HG02870 (cell line): ENCODE measurements at regions not wholly inside any gene's neighbourhood (a gene's known extent, or its start where the extent isn't known, plus 50 kb on each side); places are given as distances from the start of the nearest gene placed in this dataset.

Experiments
- ATAC-seq: cut with Tn5 transposase; IDR thresholded peaks from one replicate; pipeline ENCODE4 v1.9.1; 2021; ENCODE audit warnings: mild to moderate bottlenecking, moderate library complexity; ENCODE audit not compliant: unreplicated experiment

DNA sequence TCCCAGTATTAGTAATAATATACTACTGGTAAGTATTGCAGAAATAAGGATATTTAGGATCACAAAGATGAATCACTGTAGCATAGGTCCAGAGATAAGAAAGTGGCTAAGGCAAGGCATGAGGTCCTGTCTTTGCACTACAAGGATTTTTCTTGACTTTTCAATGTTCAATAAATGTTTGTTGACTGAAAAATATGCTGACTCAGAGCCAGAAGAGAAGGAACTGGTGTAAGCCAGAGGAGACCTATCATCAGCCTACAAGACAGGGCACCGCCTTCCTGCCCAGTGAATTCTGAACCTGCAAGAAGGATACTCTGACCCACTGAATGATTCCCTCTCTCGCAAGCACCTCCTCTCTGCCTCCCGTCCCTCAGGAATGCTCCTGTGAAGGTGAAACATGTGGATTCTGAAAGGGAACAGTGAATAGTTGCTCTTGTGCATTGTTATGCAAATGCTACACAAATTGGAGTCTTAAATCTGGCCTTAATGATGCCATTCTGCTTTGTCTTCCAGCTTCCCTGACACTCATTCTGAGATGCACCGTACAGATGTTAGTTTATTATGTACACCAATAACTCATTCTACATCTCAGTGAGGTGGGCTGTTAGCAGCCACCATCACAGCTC lies 540.0 kb downstream of the OMA1 start:
- no peak for ATAC-seq

DNA sequence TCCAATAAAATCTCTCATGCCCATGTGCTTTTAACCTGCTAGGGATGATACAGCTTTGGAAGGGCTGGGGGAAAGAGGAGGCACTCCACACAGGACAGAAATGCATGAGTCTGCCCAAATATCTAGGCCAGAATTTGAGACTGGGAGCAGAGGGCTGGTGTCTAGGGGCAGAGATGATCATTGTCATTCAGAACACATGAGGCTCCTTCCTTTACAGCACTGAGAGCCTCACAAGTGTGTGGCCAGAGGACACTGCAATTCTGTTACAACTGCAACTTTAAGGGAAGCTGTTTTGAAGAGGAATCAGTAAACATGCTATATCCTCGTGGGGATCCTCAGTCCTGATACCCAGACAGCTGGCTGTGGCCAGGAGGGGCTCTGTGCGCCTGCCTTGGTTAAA lies 541.3 kb downstream of the OMA1 start:
- ATAC-seq, result no peak

DNA sequence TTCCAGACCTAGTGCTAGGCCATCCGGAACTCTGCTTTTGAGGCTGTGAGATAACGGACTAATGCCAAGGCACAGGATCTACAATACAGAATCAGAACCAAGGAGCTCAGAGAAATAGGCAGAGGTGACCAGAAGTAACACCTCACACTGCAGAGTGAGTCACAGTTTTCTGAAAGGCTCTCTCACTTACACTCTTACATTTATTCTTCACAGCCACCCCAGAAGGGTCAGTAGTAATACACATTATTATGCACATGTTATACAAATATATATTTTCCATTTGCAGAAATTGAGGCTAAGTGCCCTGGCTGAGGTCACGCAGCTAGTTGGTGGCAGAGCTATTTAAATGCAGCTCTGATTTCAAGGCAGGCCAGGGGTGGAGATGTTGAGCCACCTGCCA lies 542.5 kb downstream of the OMA1 start:
- ATAC-seq, result no peak

DNA sequence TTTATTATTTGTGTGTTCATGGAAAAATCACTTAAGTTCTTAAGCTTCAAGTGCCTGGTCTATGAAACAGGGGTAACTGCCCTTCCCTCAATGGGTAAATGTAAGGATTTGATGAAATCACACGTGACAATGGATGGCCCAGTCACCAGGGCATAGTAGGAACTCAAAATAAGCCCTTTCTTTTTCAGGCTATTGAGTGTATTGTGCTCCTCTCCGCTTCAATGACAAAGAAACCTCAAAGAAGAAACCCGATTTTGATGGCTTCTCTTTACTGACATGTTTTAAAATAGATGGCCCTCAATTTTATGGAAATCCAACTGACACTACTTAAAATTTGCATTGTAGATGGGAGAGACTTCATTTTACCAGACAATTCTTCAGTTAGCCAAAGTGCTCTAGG lies 543.5 kb downstream of the OMA1 start:
- no peak for ATAC-seq

DNA sequence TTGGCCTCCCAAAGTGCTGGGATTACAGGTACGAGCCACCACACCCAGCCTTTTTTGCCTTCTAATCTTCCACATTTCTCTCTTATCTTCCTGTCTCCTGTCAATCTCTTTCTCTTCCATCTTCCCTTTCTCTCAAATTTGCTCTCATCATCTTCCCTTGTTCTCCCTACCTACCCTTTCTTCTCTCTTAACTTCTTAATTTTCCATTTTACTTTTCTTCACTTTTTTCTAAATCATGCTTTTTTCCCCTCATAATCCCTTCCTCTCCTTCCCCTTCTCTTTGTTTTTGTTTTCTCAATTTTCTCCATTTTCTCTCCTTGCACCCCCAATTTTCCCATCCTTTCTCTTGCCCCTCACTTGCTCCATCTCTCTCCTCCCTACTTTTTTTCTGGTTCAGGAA lies 545.7 kb downstream of the OMA1 start:
- no peak for ATAC-seq

DNA sequence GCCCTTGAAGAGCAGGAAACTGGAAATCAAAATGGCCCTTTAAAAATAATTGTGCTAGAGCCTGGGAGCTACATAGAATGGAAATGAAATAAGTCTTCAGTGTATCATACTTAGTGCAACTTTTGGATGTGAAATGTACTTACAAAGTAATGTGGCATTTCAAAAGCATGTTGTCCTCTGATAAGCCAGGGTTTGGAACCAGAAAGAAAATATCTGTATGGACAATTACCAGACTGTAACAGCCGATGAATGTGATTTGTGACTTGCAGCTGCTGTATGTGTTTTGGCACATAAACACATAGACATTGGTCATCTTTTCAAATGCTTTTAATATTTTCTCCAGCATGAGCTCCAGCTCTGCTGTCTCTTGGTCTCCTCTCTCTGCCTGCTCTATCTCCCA lies 546.4 kb downstream of the OMA1 start:
- no peak for ATAC-seq

DNA sequence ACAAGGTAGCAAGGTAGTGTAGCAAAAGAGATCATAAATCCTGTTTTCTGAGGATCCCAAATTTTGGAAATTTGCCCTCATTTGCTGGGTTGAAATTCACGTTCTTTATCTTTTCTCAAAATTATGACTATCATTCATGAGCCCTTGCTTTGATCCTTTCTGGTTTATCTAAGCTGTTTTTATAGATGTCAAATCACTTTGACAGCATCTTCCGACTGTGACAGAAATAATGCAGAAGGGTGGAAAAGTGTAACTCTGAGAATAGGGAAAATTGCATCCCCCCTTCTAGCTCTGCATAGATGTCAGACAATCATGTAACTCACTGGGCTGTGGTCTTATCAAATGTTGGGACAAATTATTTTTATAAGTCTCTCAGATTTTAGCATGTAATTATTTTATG lies 550.1 kb downstream of the OMA1 start:
- ATAC-seq, result no peak

DNA sequence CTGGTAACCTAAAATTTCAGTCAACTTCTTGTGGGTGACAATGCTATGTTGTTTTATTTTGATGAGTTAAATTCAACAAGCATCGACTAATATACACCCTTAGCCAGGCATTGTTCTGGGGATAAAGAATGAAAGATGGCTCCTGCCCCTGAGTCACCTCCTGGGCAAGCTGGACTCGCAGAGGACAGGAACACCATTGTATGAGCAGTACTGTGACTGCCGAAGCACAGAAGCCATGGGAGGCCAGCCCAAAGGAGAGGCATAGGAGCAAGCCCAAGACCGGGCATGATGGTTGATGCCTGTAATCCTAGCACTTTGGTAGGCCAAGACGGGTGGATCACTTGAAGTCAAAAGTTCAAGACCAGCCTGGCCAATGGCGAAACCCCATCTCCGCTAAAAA lies 555.2 kb downstream of the OMA1 start:
- no peak for ATAC-seq

DNA sequence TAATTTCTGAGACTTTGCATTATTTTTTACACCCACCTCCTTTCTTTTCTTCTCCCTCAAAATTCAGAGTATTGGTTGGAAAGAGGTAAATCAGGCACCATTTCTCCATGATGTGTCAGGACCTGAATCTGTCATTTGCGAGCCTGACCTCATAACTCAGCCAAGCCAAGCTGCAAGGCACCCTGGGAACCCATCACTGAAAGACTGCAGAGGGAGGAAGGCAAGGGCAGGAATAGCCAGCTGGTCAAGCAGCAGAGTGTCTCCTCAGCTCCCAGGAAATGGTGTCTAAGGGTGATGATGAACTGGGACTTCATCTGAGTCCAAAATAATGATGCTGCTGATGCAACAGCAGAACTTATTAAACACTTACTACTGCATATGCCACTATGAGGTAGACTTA lies 556.6 kb downstream of the OMA1 start:
- ATAC-seq, result no peak

DNA sequence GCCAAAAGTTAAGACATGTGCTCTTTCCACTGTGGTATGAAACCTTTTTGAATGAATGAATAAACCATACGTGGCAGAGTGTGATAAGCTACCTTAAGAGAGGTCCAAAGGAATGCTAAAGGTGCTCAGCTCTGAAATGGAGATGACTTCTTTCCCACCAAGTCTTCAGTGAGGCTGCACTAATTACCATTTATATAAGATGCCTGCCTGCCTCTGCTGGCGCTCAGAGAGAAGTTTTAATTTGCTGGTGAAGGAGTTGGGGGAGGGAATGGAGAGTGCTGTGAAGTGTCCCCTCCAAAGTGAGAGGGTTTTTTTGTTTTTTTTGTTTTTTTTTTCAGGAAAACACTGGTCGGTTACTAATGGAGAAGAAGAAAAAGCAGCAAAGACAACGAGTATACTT lies 559.0 kb downstream of the OMA1 start:
- ATAC-seq, result no peak

DNA sequence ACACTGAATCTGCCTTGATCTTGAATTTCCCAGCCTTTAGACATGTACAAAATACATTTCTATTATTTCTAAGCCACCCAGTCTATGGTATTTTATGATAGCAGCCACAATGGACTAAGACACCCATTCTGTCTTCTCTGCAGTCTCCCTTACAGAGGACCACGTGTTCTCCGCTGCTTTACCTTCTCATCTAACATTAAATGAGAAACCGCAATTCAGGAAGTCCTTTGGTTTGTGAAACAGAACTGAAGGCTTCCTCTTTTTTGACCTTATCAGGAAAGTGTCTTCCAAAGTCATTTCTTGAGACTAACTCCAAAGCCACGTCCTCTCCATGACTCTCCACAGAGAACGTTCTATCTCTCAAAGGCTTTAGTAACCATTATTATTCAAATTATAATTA lies 560.1 kb downstream of the OMA1 start:
- peak; percentile 92 for ATAC-seq

DNA sequence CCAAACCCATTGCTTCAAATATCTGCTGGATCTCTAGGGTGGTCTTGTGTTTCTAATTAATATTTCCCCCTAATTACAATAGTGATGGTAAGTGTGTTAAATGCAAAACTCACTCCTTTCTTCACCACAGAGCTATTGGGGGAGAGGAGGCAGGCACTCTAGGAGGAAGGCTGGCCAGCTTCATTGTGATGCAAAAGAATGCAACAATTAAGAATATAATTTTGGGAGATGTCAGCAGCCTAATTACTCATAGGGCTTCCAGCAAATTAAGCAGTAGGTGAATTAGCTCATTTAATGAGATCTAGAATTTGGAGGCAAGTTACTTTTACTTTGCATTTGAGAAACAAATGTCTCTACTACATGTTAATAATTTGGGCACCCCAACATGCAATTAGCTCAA lies 560.4 kb upstream of the DAB1 start:
- no peak for ATAC-seq

DNA sequence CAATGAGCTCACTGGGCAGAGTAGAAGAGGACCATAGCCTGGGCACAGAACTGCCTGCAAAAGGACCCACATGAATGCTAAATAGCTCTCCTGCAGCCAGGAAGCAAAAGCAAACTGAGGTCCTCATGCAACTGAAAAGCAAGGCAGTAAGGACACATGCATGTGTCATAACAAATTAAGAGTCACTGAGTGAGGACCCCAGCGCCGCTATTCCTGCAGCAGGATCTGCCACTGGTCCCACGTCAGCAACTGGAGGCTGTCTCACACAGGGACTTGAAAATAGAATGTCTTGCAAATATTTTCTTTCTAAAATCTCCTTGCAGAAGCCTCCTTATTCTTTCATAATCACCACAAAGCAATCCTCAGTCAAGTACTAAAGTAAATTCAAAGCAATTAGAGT lies 559.6 kb upstream of the DAB1 start:
- no peak for ATAC-seq

DNA sequence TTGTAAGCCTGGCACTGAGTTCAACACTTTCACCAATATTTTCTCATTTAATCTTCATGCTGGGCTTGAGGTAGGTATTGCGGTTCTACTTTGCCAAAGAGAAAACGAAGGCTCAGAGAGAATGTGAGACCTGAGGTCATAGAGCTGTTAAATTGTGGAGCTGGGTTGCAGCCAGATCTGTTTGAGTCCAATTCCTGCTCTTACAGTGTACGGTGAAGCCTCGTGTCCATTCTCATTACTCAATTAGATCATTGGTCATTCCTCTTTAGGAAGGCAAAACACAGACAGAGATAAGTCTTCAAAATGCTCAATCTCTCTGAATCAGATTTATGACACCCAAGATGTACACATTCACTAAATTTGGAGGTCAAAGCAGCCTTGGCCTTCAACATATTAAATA lies 559.0 kb upstream of the DAB1 start:
- no peak for ATAC-seq

DNA sequence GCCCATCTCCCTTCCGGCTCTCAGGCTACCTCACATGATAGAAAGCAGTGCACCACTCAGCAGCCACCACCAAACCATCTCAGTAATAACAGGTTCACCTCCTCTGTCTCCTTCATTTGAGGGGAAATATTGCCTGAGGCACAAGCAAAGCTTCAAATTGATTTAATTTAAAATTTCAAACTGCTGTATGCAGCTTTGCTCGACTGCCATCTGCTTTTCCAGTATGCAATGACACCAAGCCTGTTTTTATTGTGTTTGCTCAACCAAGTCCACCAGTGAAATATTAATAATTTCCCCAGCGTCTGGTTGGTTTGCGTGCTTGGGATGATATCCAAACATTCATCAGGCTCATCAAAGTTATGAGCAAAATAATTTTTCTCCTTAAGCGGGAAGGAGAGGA lies 552.4 kb upstream of the DAB1 start:
- ATAC-seq, result no peak

DNA sequence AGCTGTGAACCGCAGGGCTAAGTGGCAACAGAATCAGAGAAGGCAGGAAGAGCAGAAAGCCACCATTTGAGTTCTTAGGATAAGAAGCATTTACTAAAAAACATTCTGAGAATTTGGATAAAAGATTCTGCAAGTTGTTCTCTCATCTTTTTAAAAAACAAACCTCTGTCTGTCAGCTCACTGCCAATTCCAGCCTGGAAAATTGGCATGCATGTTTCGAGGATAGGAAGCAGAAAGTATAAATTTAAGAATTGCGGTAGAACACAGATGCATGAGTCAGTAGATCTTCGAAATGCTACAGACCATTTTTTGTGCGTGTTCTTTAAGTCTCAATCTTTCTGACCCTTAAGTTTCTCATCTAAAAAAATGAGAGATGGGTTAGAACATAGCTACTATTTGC lies 544.5 kb upstream of the DAB1 start:
- ATAC-seq, result no peak

DNA sequence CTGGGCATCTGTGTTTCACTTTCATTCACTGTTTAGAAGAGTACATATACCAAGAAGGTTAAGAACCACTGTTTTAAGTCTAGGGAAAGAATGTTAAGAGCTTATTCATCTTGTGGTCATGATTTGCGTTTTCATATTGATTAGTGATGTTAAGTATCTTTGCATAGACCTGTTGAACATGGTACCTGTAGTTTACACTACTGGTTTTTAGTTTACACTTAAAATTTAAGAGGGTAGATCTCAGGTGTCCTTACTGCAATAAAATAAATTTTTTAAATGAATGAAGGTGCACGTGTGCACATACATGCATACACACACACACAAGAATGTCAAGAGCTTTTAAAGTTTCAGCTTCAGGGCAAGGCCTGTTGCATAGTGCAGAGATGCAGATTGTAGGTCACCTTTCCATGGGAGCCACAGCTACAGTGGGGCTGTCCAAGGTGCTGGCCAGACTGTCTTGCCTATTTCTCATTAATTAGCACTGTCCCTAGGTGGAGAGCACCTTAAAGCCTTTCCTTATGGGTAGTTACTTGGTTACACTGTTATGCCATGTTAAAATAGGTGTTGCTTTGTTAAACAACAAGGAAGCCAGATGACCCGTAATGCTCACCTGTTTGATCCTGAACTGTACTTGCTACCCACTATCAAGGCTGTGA lies 543.0 kb upstream of the DAB1 start:
- no peak for ATAC-seq

DNA sequence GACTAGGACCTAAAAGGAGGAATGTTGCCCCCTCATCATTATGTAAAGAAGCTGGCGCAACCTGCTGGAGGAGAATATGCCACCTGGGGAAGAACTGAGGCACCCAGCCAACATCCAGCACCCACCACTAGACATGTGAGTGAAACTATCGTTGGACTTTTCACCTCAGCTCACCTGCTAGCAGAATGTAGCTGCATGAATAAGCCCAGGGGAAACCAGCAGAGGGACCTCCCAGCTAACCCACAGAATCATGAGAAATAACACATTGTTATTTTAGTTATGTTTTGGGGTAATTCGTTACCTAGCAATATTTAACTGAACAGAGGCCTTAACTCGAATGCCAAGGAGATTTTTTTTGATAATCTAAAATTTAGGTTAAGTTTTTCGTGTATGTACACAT lies 542.5 kb upstream of the DAB1 start:
- ATAC-seq, result no peak

DNA sequence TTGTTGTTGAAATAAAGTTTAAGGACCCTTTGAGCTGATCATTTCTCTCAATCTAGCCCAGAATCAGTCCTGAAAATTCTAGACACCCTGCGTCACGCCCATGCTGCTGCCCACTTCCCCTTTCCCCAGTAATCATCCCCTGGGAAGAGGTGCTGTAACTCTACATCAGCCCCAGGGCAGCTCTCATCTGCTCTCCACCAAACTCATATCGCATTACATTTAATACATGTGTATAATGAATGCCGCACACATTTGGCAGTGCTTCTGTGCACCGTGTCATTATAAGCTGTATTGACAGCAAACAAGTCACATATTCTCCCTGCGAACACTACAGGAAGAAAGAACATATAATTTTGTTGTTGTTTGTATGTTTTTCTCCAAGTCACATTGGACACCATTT lies 539.7 kb upstream of the DAB1 start:
- no peak for ATAC-seq

DNA sequence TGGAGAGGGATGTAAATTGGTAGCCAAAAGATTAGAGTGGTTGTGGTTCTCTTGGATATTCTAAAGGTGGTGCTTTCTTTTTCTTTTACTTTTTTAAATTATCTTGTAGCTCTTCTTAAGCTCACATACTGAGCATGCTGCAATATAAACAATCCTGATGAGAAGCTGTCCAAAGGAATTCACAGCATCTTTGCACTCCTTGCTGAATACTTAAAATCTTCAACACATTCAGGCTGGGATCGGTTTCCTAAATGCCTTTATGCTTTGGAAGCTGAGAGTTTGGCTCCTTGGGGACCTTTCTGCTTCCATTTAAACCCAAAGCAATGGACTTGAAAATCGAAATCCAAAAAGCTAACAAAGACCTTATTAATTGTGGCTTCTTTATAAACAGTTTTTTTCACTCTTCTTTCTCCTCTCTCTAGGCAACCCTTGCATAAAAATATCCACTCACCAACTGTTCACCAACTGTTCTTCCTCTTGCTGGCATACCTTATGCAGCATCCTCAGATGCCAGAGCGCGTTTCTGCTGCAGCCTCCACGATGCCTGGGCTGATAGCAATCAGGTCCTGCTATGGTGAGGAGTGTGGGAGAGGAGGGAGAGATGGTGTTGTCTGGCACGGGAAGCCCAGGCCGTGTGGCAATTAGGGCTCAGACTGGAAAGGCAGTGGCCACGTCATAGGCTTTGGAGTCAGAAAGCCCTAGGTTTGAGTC lies 535.8 kb upstream of the DAB1 start:
- ATAC-seq, result no peak

DNA sequence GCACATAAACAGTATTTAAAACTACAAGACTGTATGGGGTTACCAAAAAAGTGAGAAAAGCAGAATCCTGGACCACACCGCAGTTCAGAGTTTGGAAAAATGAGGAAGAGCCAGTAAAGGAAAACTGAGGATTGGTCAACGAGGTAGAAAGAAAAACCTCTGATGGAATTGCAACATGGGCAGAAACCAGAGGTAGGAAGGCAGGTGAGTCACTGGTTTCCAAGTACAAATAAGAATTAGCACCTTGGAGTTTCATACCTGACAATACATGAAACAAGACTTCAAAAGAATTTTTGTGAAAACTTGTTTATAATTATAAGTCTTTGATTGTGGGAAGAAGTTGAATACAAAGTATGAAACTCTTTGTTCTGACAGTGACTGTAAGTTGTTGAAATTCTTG lies 533.7 kb upstream of the DAB1 start:
- ATAC-seq, result no peak

DNA sequence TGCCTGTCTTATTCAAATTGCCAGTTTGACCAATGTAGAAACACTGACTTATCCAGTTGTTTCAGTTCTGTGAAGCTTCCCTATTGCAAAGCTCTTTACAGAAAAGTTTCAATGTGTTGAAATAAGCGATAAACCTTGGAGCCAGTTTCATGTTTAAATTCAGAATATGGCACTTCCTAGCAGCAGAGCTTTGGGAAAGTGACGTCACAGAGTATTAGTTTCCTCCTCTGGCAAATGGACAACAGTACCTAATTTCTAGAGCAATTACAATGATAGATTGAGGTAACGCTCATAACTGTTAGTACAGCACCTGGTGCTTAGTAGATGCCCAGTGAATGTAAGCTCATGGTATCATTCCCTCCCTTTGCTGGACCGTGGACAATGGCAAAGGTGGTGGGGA lies 527.5 kb upstream of the DAB1 start:
- ATAC-seq, result no peak

DNA sequence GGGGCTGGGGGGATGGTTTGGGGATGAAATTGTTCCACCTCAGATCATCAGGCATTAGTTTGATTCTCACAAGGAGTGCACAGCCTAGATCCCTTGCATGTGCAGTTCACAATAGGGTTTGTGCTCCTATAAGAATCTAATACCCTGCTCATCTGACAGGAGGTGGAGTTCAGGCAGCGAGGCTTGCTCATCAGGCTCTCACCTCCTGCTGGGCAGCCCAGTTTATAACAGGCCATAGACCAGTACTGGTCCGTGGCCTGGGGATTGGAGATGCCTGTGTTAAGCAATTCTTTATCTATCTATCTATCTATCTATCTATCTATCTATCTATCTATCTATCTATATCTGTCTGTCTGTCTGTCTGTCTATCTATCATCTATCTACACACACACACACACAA lies 525.3 kb upstream of the DAB1 start:
- ATAC-seq, result no peak
